ENCODE measurements at regions not wholly inside any gene's neighbourhood (a gene's known extent, or its start where the extent isn't known, plus 50 kb on each side); places are given as distances from the start of the nearest gene placed in this dataset.

DNA sequence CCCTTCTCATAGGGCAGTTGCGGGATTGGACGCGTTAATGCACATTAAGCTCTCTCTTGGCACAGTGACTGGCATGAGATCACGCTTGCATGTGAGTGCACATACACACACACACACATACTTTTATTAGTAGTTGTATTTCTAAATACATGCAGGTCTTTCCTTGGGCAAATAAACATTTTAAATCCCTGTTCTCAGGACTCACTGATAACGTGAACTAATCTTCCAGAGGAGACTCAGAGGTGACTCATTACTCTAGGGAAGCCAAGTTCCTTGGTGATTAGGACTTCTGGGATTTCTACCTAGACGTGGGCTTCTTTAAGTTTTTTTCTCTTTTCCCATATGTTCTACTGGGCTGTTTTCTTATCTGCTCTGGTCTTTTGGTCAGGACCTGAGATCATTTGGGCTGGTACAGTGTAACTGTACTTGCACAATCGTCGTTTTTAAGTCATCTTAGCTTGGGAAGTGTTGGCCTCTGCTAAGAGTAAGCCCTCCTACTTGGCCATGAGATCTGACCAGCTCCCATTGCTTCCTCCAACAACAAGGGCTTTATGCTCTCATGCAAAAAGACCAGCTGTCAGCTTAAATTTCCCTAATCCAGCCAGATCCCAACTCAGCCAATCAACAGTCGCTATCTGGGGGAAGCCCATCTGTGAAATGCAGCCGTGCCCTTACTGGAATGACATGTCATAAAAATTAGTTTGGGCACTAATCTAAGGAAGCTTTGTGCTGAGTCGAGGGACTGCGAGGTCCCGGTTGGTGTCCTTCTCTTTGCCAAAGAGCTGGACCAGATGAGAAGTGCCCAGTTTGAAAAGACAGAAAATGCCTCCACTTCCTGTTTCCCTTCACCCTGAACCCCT is 176.4 kb upstream of the ANKRD55 start:
- TF ChIP-seq FOXP2 (optimal IDR thresholded peaks at IDR 0.05; ENCODE audit: borderline replicate concordance, extremely low read depth, extremely low read length, insufficient read depth) (no peak), TAF1 (IDR thresholded peaks at IDR 0.05; ENCODE audit: borderline replicate concordance, insufficient read depth, low read length) (no peak), POLR2AphosphoS5 (IDR thresholded peaks at IDR 0.05; ENCODE audit: low read depth, low read length) (no peak), SIN3A (IDR thresholded peaks at IDR 0.05; ENCODE audit: borderline replicate concordance, insufficient read depth, low read length) (no peak)
- TF ChIP-seq, protein P1, sequence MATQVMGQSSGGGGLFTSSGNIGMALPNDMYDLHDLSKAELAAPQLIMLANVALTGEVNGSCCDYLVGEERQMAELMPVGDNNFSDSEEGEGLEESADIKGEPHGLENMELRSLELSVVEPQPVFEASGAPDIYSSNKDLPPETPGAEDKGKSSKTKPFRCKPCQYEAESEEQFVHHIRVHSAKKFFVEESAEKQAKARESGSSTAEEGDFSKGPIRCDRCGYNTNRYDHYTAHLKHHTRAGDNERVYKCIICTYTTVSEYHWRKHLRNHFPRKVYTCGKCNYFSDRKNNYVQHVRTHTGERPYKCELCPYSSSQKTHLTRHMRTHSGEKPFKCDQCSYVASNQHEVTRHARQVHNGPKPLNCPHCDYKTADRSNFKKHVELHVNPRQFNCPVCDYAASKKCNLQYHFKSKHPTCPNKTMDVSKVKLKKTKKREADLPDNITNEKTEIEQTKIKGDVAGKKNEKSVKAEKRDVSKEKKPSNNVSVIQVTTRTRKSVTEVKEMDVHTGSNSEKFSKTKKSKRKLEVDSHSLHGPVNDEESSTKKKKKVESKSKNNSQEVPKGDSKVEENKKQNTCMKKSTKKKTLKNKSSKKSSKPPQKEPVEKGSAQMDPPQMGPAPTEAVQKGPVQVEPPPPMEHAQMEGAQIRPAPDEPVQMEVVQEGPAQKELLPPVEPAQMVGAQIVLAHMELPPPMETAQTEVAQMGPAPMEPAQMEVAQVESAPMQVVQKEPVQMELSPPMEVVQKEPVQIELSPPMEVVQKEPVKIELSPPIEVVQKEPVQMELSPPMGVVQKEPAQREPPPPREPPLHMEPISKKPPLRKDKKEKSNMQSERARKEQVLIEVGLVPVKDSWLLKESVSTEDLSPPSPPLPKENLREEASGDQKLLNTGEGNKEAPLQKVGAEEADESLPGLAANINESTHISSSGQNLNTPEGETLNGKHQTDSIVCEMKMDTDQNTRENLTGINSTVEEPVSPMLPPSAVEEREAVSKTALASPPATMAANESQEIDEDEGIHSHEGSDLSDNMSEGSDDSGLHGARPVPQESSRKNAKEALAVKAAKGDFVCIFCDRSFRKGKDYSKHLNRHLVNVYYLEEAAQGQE (IDR thresholded peaks at IDR 0.05; ENCODE audit: insufficient read depth in 1 of 2, low read depth in 2 of 2, low read length in 2 of 2) = no peak

DNA sequence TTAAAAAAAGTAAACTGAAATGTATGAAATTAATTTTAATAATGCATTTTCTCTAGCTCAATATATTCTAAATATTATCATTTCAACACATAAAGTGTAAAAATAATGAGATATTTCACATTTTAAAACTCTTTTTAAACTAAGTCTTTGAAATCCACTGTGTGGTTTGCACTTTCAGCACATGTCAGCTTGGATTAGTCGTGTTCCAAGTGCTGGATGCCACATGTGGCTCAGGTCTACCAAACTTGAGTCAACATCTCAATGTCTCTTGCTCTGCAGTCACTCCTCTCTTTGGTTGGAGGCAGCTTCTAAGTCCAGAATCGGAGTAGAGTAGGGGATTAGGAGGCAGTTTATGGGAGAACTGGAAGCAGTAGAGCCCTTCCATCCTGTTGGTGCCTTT is 173.7 kb upstream of the ANKRD55 start:
- no peak for TF ChIP-seq SIN3A (IDR thresholded peaks at IDR 0.05; ENCODE audit: borderline replicate concordance, insufficient read depth, low read length)
- TF ChIP-seq TAF1 (IDR thresholded peaks at IDR 0.05; ENCODE audit: borderline replicate concordance, insufficient read depth, low read length) = no peak

DNA sequence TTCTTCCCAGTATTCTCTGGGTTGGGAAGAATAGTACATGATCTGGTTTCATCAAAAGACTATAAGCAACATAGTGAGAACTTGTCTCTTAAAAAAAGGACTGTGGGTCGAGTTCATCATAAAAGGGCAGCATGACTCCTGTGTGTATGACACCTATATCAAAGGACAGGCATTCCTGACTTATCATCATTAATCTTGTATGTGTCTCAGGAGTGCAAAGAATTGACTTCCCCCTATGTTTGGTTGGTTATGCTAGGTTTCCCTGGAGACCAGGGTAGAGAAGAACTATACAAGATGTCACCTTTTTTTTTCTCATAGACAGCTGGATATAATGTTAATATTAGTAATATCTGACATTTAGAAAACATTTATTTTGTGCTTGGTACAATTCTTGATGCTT is 173.1 kb upstream of the ANKRD55 start:
- TF ChIP-seq TAF1 (IDR thresholded peaks at IDR 0.05; ENCODE audit: borderline replicate concordance, insufficient read depth, low read length) = no peak
- TF ChIP-seq POLR2AphosphoS5 (IDR thresholded peaks at IDR 0.05; ENCODE audit: low read depth, low read length) = no peak
- no peak for TF ChIP-seq SIN3A (IDR thresholded peaks at IDR 0.05; ENCODE audit: borderline replicate concordance, insufficient read depth, low read length)
- TF ChIP-seq FOXP2 (optimal IDR thresholded peaks at IDR 0.05; ENCODE audit: borderline replicate concordance, extremely low read depth, extremely low read length, insufficient read depth) = no peak
- TF ChIP-seq, protein P1 (IDR thresholded peaks at IDR 0.05; ENCODE audit: insufficient read depth in 1 of 2, low read depth in 2 of 2, low read length in 2 of 2) = no peak

DNA sequence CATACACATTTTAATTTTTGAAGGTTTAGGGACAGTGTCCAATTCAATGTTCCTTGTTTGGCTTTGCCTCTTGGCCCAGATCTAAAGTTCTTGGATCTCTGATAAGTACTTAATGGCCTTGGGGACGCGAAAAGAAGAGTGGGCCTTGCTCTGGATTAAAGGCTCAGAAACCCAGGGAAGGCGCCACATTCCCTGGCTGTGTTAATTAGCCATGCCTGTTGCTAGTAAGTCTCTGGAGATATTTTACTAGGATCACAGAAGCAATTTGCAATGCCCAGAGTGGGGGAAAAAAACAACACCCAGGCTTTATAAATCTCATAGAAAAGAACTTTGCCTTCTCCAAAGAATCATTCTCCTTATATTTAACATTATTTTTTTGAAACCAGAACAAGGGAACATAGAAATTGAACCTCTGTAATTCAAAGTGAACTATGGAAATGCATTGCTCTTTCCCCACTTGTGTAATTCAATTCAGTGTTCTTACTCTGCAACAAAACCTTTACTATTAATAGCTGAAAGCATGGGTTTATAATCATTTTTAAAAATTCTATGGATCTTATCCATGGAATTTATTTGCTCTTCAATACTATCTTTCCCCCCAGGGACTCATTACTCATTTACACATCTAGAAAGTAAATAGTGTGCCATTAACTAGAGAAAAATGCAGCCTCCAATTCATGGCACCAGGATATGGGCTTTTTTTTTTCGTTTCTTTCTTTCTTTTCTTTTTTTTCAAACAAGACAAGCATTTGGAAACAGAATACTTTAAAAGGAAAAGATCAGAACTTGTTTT is 172.2 kb upstream of the ANKRD55 start:
- TF ChIP-seq FOXP2 (optimal IDR thresholded peaks at IDR 0.05; ENCODE audit: borderline replicate concordance, extremely low read depth, extremely low read length, insufficient read depth) (no peak), SIN3A (IDR thresholded peaks at IDR 0.05; ENCODE audit: borderline replicate concordance, insufficient read depth, low read length) (no peak), TAF1 (IDR thresholded peaks at IDR 0.05; ENCODE audit: borderline replicate concordance, insufficient read depth, low read length) (no peak)

DNA sequence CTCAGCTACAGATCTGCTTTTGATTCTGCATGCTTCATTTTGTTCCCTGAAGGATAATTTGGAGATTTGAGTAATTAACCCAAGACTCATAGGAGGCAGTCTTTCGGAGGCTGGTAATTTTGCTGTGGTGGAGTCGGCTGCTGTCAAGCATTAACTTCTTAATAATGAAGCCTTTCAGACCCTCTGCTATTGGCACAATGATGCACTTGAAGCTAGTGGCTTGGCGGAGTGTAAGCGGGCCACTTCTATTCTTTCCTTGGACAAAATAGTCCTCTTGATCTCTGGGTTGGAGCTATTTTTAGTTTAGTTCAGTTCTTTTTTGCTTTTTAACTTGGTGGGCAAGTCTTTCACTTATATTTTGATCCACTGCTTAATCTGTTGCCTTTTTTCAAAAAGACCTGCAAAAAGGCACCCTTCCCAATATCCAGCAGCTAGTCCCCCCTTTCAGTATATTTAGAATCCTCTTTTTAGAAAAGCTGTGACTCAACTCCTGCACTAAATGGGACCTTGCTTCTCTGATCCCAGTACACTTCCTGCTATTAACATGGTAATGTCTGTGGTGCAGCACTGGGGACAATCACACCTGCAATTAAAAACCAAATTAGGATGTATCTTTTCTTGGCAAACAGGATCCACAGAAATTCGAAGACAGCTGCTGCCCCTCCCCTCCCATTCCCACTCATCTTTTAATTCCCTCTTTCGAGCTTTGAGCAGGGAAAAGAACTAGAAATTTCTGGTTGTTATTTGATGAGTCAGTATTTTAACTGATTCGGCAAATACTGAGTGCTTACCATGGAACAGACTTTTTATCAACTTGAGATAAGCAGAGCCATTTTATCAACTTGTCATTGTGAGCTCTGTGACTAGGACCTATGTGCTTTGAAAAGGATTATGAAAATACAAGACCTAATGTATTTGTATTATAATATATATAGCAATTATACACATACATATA is 169.4 kb upstream of the ANKRD55 start:
- TF ChIP-seq POLR2AphosphoS5 (IDR thresholded peaks at IDR 0.05; ENCODE audit: low read depth, low read length) (no peak), FOXP2 (optimal IDR thresholded peaks at IDR 0.05; ENCODE audit: borderline replicate concordance, extremely low read depth, extremely low read length, insufficient read depth) (no peak)

DNA sequence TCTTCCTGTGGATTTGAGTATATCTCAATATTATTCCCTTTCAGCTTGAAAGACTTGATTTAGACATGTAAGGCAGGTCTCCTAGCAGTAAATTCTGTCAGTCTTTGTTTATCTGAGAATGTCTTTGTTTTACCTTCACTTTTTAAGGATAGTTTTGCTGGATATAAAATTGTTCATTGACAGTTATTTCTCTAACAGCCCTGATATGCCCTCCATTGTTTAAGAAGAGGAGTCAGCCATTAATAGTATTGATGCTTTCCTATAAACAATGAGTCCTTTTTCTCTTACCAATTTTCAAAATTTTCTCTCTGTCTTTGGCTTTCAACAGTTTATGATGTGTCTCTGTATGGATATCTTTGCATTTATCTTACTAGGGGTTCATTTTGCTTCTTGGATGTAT is 163.5 kb upstream of the ANKRD55 start:
- TF ChIP-seq FOXP2 (optimal IDR thresholded peaks at IDR 0.05; ENCODE audit: borderline replicate concordance, extremely low read depth, extremely low read length, insufficient read depth) (no peak), TAF1 (IDR thresholded peaks at IDR 0.05; ENCODE audit: borderline replicate concordance, insufficient read depth, low read length) (no peak), POLR2AphosphoS5 (IDR thresholded peaks at IDR 0.05; ENCODE audit: low read depth, low read length) (no peak), SIN3A (IDR thresholded peaks at IDR 0.05; ENCODE audit: borderline replicate concordance, insufficient read depth, low read length) (no peak)
- TF ChIP-seq, protein P1 (IDR thresholded peaks at IDR 0.05; ENCODE audit: insufficient read depth in 1 of 2, low read depth in 2 of 2, low read length in 2 of 2) = no peak

Data from PFSK-1 (cell line).